ENCODE measurements at regions not wholly inside any gene's neighbourhood (a gene's known extent, or its start where the extent isn't known, plus 50 kb on each side); places are given as distances from the start of the nearest gene placed in this dataset.

DNA sequence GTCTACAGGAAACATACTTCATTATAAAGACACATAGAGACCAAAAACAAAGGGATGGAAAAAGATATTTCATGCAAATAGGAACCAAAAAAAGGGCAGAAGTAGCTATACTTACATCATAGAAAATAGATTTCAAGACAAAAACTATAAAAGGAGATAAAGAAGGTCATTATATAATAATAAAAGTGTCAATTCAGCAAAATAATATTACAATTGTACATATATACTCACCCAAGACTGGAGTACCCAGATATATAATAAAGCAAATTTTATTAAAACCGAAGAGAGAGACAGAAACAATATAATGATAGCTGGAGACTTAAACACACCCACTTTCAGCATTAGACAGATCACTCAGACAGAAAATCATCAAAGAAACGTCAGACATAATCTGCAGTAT, 546.3 kb downstream of the PRDM9 start:
- H2BK20ac ChIP-seq (ENCODE audit: low read depth, low read length): no peak overlapping the region
- H4K20me1 ChIP-seq (ENCODE audit: insufficient read depth, low read length): no peaks in the 10 kb centered on the region
- POLR2A ChIA-PET (ENCODE audit: unreplicated experiment): no interaction called here
- H3K4me1 ChIP-seq (ENCODE audit: control insufficient read depth, insufficient read depth, low read length): no peaks in the 10 kb centered on the region
- WGBS, 2 experiments (ENCODE audit: extremely low coverage in 2 of 2, insufficient read length in 1 of 2): no CpG with 5 or more reads among the region's 2 CpGs
- H3K4ac ChIP-seq (ENCODE audit: low read depth, low read length): no peak overlapping the region
- no peak overlapping the region for H4K5ac ChIP-seq (ENCODE audit: low read depth, low read length)
- H3K27ac ChIP-seq (ENCODE audit: insufficient read depth, low read length): no peak overlapping the region
- H3K79me1 ChIP-seq (ENCODE audit: low read depth in 1 of 2, low read length in 2 of 2): no peaks in the 10 kb centered on the region
- H2BK120ac ChIP-seq (ENCODE audit: low read depth, low read length): no peak overlapping the region
- no peak overlapping the region for H3K18ac ChIP-seq (ENCODE audit: low read depth, low read length)
- H3K4me2 ChIP-seq (ENCODE audit: low read depth, low read length): no peak overlapping the region
- no peaks in the 10 kb centered on the region for H3K27me3 ChIP-seq (ENCODE audit: control insufficient read depth, insufficient read depth, low read length)
- no peak overlapping the region for H4K8ac ChIP-seq (ENCODE audit: low read depth in 2 of 2, low read length in 2 of 2)
- CTCF ChIA-PET: no interaction called here
- H2AK9ac ChIP-seq (replicated peaks; ENCODE audit: low read depth, low read length, poor library complexity): no peak overlapping the region
- intact Hi-C loops (cut with micrococcal nuclease): no loop called here
- H3K9ac ChIP-seq (ENCODE audit: low read depth, low read length): no peak overlapping the region
- ATAC-seq (ENCODE audit: low read depth): no peak
- H3K9me3 ChIP-seq (ENCODE audit: control insufficient read depth, insufficient read depth, low read length): peaks cover 8% of the 10 kb centered on the region; the same call in 1 of the 2 replicates
- no TSS peak for BruUV-seq (replicated peaks)
- no peak overlapping the region for H2BK5ac ChIP-seq (ENCODE audit: low read depth, low read length, poor library complexity, severe bottlenecking)
- H2AFZ ChIP-seq (replicated peaks; ENCODE audit: low read length, poor library complexity): no peak overlapping the region
- in situ Hi-C loops (cut with MboI; ENCODE audit: low sequenced_read_pairs): no loop called here
- no peaks in the 10 kb centered on the region for H3K9me1 ChIP-seq (ENCODE audit: insufficient read depth, low read length)
- H3K14ac ChIP-seq (replicated peaks; ENCODE audit: low read depth, low read length): no peak overlapping the region
- DNase-seq: no peak
- no peak for TF ChIP-seq SMC3 (IDR thresholded peaks at IDR 0.05; ENCODE audit: low read depth, low read length)
- TF ChIP-seq MAFK (IDR thresholded peaks at IDR 0.05; ENCODE audit: low read depth, low read length): peak; percentile 90
- H3K23ac ChIP-seq (ENCODE audit: low read depth, low read length): no peak overlapping the region
- dilution Hi-C loops (cut with HindIII; ENCODE audit: low sequenced_read_pairs, unreplicated experiment): no loop called here
- H3K56ac ChIP-seq (ENCODE audit: extremely low read depth, insufficient read depth, low read length): no peak overlapping the region
- H3K4me3 ChIP-seq (ENCODE audit: insufficient read depth, low read depth, low read length): no peak overlapping the region
- no peak overlapping the region for H2AK5ac ChIP-seq (ENCODE audit: low read depth, low read length)
- no peak overlapping the region for H4K91ac ChIP-seq (ENCODE audit: insufficient read depth, low read depth, low read length)
- H2BK15ac ChIP-seq (ENCODE audit: low read depth, low read length): no peak overlapping the region
- H3K36me3 ChIP-seq (ENCODE audit: control insufficient read depth, insufficient read depth, low read length): no peaks in the 10 kb centered on the region

Data from IMR-90 (cell line).